ENCODE measurements at regions not wholly inside any gene's neighbourhood (a gene's known extent, or its start where the extent isn't known, plus 50 kb on each side); places are given as distances from the start of the nearest gene placed in this dataset.

GRCh38 chr6:69609836-69610472 is 186.9 kb downstream of the LMBRD1 start (continued):
- TF ChIP-seq PTTG1 (tag; IDR thresholded peaks at IDR 0.05; ENCODE audit: low read depth) (no peak), BRD4 (IDR thresholded peaks at IDR 0.05) (no peak), HMG20B (CRISPR knock-in tag; IDR thresholded peaks at IDR 0.05) (no peak), CAMTA2 (CRISPR knock-in tag; conservative IDR thresholded peaks at IDR 0.05) (no peak), RBM25 (IDR thresholded peaks at IDR 0.05; ENCODE audit: low read depth, low read length, severe bottlenecking) (no peak), ZNF134 (CRISPR knock-in tag; conservative IDR thresholded peaks at IDR 0.05) (no peak), CHD4 (IDR thresholded peaks at IDR 0.05; ENCODE audit: insufficient read depth, insufficient replicate concordance, low read depth, low read length, poor library complexity, severe bottlenecking) (no peak), ZNF717 (CRISPR knock-in tag; IDR thresholded peaks at IDR 0.05) (no peak), POLR2AphosphoS5 (IDR thresholded peaks at IDR 0.05; ENCODE audit: control insufficient read depth, insufficient read depth, low read depth, low read length) (peak; percentile 65; the same call in 1 of the 2 replicates), RBFOX2 (IDR thresholded peaks at IDR 0.05; ENCODE audit: low read depth, low read length) (peak; percentile 62), UBTF (IDR thresholded peaks at IDR 0.05; ENCODE audit: borderline replicate concordance in 1 of 2, low read depth in 2 of 2, low read length in 2 of 2) (no peak), THAP7 (CRISPR knock-in tag; IDR thresholded peaks at IDR 0.05) (no peak), PHF21A (IDR thresholded peaks at IDR 0.05; ENCODE audit: borderline replicate concordance, low read depth) (no peak), CC2D1A (IDR thresholded peaks at IDR 0.05) (no peak), ZEB2 (IDR thresholded peaks at IDR 0.05) (no peak), MED1 (CRISPR knock-in tag; IDR thresholded peaks at IDR 0.05; ENCODE audit: borderline replicate concordance) (no peak), PTRF (tag; IDR thresholded peaks at IDR 0.05) (no peak), FUS (optimal IDR thresholded peaks at IDR 0.05; ENCODE audit: low read depth, low read length) (no peak), SFPQ (IDR thresholded peaks at IDR 0.05; ENCODE audit: low read depth, low read length) (no peak), DDX20 (tag; IDR thresholded peaks at IDR 0.05; ENCODE audit: low read depth) (no peak), RAD51 (IDR thresholded peaks at IDR 0.05; ENCODE audit: borderline replicate concordance, low read depth) (no peak), PRPF4 (IDR thresholded peaks at IDR 0.05; ENCODE audit: insufficient read depth, low read depth, low read length, poor library complexity, severe bottlenecking) (no peak), STAT5A (IDR thresholded peaks at IDR 0.05; ENCODE audit: borderline replicate concordance, low read length) (no peak), MTA2 (IDR thresholded peaks at IDR 0.05; ENCODE audit: low read depth) (no peak), SRSF1 (IDR thresholded peaks at IDR 0.05; ENCODE audit: low read depth, low read length) (no peak), NCOR1 (IDR thresholded peaks at IDR 0.05) (no peak)
